Type B pancreatic cell (in vitro differentiated cells): ENCODE measurements at regions not wholly inside any gene's neighbourhood (a gene's known extent, or its start where the extent isn't known, plus 50 kb on each side); places are given as distances from the start of the nearest gene placed in this dataset.

ENCODE experiments used
- DNase-seq: peaks from one replicate; pipeline ENCODE4 v3.0.0; 2021; ENCODE audit warnings: mixed read lengths; ENCODE audit not compliant: unreplicated experiment; ENCODE audit errors: extremely low spot score
- H3K27ac Mint-ChIP-seq: 2 replicates; pipeline ENCODE4 v1.8.0; 2021; ENCODE audit warnings: mild to moderate bottlenecking, mixed read lengths
- H3K27me3 Mint-ChIP-seq: 2 replicates; pipeline ENCODE4 v1.8.0; 2021; ENCODE audit warnings: mixed read lengths
- H3K36me3 Mint-ChIP-seq: 2 replicates; pipeline ENCODE4 v1.8.0; 2021; ENCODE audit warnings: mixed read lengths
- H3K4me1 Mint-ChIP-seq: one replicate; pipeline ENCODE4 v1.8.0; 2021; ENCODE audit warnings: mixed read lengths; ENCODE audit not compliant: unreplicated experiment
- H3K4me3 Mint-ChIP-seq: 2 replicates; pipeline ENCODE4 v1.8.0; 2021; ENCODE audit warnings: mild to moderate bottlenecking, mixed read lengths
- H3K9me3 Mint-ChIP-seq: 2 replicates; pipeline ENCODE4 v1.8.0; 2021; ENCODE audit warnings: mixed read lengths
- CTCF ChIP-seq: fragments of 200-600 bp; sonication (generic); conservative IDR thresholded peaks from 2 replicates; pipeline ENCODE4 v1.5.0; 2021; ENCODE audit warnings: antibody characterized with exemption, mild to moderate bottlenecking

- no peaks in the 10 kb centered on the region for H3K27me3 Mint-ChIP-seq
- DNase-seq = no peak
- no peaks in the 10 kb centered on the region for H3K4me1 Mint-ChIP-seq
- no peak for TF ChIP-seq CTCF
- H3K9me3 Mint-ChIP-seq = no peaks in the 10 kb centered on the region
- no peak overlapping the region for H3K27ac Mint-ChIP-seq
- no peaks in the 10 kb centered on the region for H3K36me3 Mint-ChIP-seq
- no peak overlapping the region for H3K4me3 Mint-ChIP-seq
These were observed 698.2 kb upstream of the GOT2 start for GRCh38 chr16:59432276-59432675.

- H3K9me3 Mint-ChIP-seq = no peaks in the 10 kb centered on the region
- no peaks in the 10 kb centered on the region for H3K36me3 Mint-ChIP-seq
- no peaks in the 10 kb centered on the region for H3K27me3 Mint-ChIP-seq
- no peaks in the 10 kb centered on the region for H3K4me1 Mint-ChIP-seq
- no peak for DNase-seq
- no peak for TF ChIP-seq CTCF
- H3K4me3 Mint-ChIP-seq = no peak overlapping the region
- H3K27ac Mint-ChIP-seq = no peak overlapping the region
These were observed 690.7 kb upstream of the GOT2 start for GRCh38 chr16:59424714-59425273.

GRCh38 chr16:59411961-59412841, 678.1 kb upstream of the GOT2 start:
- no peak overlapping the region for H3K4me3 Mint-ChIP-seq
- no peak for DNase-seq
- no peaks in the 10 kb centered on the region for H3K36me3 Mint-ChIP-seq
- H3K27me3 Mint-ChIP-seq = peaks cover 12% of the 10 kb centered on the region
- H3K4me1 Mint-ChIP-seq = no peaks in the 10 kb centered on the region
- H3K27ac Mint-ChIP-seq = no peak overlapping the region
- no peaks in the 10 kb centered on the region for H3K9me3 Mint-ChIP-seq
- TF ChIP-seq CTCF = peak; percentile 59

- Mint-ChIP-seq H3K4me1 (no peaks in the 10 kb centered on the region), H3K36me3 (no peaks in the 10 kb centered on the region), H3K27ac (no peak overlapping the region), H3K4me3 (no peak overlapping the region), H3K9me3 (no peaks in the 10 kb centered on the region), H3K27me3 (peaks cover 12% of the 10 kb centered on the region)
- no peak for TF ChIP-seq CTCF
- DNase-seq = no peak
These were observed 676.3 kb upstream of the GOT2 start for GRCh38 chr16:59410451-59410850.

- no peaks in the 10 kb centered on the region for H3K9me3 Mint-ChIP-seq
- H3K36me3 Mint-ChIP-seq = no peaks in the 10 kb centered on the region
- H3K27me3 Mint-ChIP-seq = peaks cover 6% of the 10 kb centered on the region
- TF ChIP-seq CTCF = no peak
- DNase-seq = no peak
- H3K4me3 Mint-ChIP-seq = no peak overlapping the region
- no peak overlapping the region for H3K27ac Mint-ChIP-seq
- no peaks in the 10 kb centered on the region for H3K4me1 Mint-ChIP-seq
These were observed 671.7 kb upstream of the GOT2 start for GRCh38 chr16:59405802-59406201.
